Adrenal gland (tissue), 9 donors: ENCODE measurements at regions not wholly inside any gene's neighbourhood (a gene's known extent, or its start where the extent isn't known, plus 50 kb on each side); places are given as distances from the start of the nearest gene placed in this dataset.

Experiments
- DNase-seq, 7 donors: peaks; one replicate each; pipeline ENCODE4 v3.0.0-alpha.2; 2019 to 2020
- H3K27ac ChIP-seq, 5 donors: fragments of 200-600 bp; sonication (generic) in 4 of 5; 1 replicate in 3 of 5; 2 replicates in 2 of 5; pipeline versions ENCODE4 v1.5.1 to v1.8.0; 2016 to 2020; ENCODE audit warnings: mild to moderate bottlenecking in 1 of 5
- H3K27me3 ChIP-seq: fragments of 200-600 bp; 2 replicates; pipeline ENCODE4 v1.8.0; 2021
- H3K36me3 ChIP-seq, 2 donors: fragments of 200-600 bp; replicated peaks in 1 of 2; 1 replicate in 1 of 2; 2 replicates in 1 of 2; pipeline versions ENCODE4 v1.5.1 to v1.8.0; 2018 to 2022
- H3K4me1 ChIP-seq, 2 donors: fragments of 200-600 bp; replicated peaks in 1 of 2; 1 replicate in 1 of 2; 2 replicates in 1 of 2; pipeline versions ENCODE4 v1.5.1 to v1.8.0; 2018 to 2021
- H3K4me3 ChIP-seq, 4 donors: fragments of 200-600 bp; sonication (generic) in 3 of 4; one replicate each; pipeline ENCODE4 v1.5.1; 2016 to 2018
- H3K9me3 ChIP-seq, 3 donors: fragments of 200-600 bp; sonication (generic) in 1 of 3; replicated peaks in 1 of 3; 1 replicate in 2 of 3; 2 replicates in 1 of 3; pipeline versions ENCODE4 v1.5.1 to v1.8.0; 2016 to 2021
- POLR2A ChIP-seq, 2 donors: fragments of 450-650 bp; IDR thresholded peaks; one replicate each; pipeline ENCODE4 v1.6.1; 2017; ENCODE audit warnings: antibody characterized with exemption in 2 of 2, mild to moderate bottlenecking in 2 of 2, moderate library complexity in 1 of 2
- WGBS, 4 donors: extraction: QIAGEN DNeasy Blood & Tissue Kit in 2 of 4; methylation state at CpG; one replicate each; pipeline versions ENCODE4 v1.1.5 to v1.1.7; 2013 to 2017; 5-methylcytosine and 5-hydroxymethylcytosine counted together
- intact Hi-C, 2 donors: fragments of 100-400 bp; cut with DNase I; formaldehyde crosslinking; loops; one replicate each; pipeline versions ENCODE4 v1.14.1 to v1.15.0; 2022 to 2023
- TF ChIP-seq, protein P1 (sequence below), 6 experiments: fragments of 450-650 bp in 4 of 6; fragments of 200-600 bp in 2 of 6; sonication (generic) in 1 of 6; IDR thresholded peaks; 1 replicate in 5 of 6; 2 replicates in 1 of 6; pipeline versions ENCODE4 v1.5.1 to v1.8.0; 2016 to 2021; ENCODE audit warnings: antibody characterized with exemption in 6 of 6, mild to moderate bottlenecking in 2 of 6, moderate library complexity in 1 of 6
- donor health status: healthy with polysubstance abuse.
- donor health status: Bipolar disorder and iron deficiency.
- donor health status: DM: yes; HTN: yes; CAD: no.
- donor health status: DM: no; HTN: no; CAD: no.
- donor health status: DM: no; HTN: no; CAD: no.

DNA sequence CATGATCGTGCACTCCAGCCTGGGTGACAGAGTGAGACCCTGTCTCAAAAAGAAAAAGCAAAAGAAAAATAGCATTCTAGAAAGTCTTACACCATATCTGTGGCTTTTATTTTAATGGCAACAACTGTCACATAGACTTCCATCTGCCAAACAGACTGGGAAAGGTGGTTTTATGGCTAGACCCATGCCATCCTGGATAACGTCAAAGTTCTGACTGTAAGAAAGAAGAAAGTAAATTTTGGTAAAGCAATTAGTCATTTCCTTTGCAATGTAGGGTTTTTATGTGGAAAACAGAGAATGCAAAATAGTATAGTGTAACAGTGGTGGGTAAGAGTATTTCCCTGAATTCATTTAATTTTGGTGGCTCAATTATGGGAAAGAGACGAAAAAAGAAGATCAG lies 75.5 kb upstream of the BARX2 start:
- no peak overlapping the region for H3K4me3 ChIP-seq
- TF ChIP-seq POLR2A (IDR thresholded peaks at IDR 0.05), result no peak
- TF ChIP-seq, protein P1, sequence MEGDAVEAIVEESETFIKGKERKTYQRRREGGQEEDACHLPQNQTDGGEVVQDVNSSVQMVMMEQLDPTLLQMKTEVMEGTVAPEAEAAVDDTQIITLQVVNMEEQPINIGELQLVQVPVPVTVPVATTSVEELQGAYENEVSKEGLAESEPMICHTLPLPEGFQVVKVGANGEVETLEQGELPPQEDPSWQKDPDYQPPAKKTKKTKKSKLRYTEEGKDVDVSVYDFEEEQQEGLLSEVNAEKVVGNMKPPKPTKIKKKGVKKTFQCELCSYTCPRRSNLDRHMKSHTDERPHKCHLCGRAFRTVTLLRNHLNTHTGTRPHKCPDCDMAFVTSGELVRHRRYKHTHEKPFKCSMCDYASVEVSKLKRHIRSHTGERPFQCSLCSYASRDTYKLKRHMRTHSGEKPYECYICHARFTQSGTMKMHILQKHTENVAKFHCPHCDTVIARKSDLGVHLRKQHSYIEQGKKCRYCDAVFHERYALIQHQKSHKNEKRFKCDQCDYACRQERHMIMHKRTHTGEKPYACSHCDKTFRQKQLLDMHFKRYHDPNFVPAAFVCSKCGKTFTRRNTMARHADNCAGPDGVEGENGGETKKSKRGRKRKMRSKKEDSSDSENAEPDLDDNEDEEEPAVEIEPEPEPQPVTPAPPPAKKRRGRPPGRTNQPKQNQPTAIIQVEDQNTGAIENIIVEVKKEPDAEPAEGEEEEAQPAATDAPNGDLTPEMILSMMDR (IDR thresholded peaks at IDR 0.05), result no peak

DNA sequence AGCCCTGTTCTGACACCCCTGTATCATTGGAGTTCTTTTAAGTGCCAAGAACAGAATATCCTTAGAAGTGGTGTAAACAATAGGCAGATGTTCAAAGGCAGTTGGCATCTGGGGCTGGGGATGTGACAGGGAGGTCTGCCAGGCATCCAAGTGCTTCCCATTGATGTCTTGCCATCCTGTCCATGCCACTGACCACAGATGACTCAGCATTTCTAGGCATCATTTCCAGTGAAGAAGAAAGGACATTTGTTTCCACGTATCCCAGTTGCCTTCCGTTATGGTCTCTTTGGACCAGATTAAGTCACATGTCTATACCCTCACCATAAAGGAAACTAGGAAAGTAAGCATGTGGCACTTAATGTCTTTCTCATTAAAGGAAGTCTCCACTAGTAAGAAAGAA lies 76.7 kb upstream of the BARX2 start:
- no peak for DNase-seq
- intact Hi-C loops, result no loop called here
- H3K4me3 ChIP-seq, result no peak overlapping the region
- H3K27ac ChIP-seq, result no peak overlapping the region
- TF ChIP-seq, protein P1 (IDR thresholded peaks at IDR 0.05), result no peak
- no peak for TF ChIP-seq POLR2A (IDR thresholded peaks at IDR 0.05)
- no peaks in the 10 kb centered on the region for H3K27me3 ChIP-seq
- no peaks in the 10 kb centered on the region for H3K9me3 ChIP-seq
- H3K4me1 ChIP-seq, result no peaks in the 10 kb centered on the region
- WGBS, 4 donors, result 58 to 77% (median 69%) methylated on average over 2 of the region's 2 CpGs
- no peaks in the 10 kb centered on the region for H3K36me3 ChIP-seq

More for the DNA sequence above, 75.5 kb upstream of the BARX2 start:
- no peaks in the 10 kb centered on the region for H3K36me3 ChIP-seq
- H3K9me3 ChIP-seq, result no peaks in the 10 kb centered on the region
- H3K4me1 ChIP-seq, result no peaks in the 10 kb centered on the region
- H3K27me3 ChIP-seq, result no peaks in the 10 kb centered on the region
- H3K27ac ChIP-seq, result no peak overlapping the region
- no peak for DNase-seq
- intact Hi-C loops, result no loop called here
- WGBS, 4 donors, result 68 to 82% (median 78%) methylated on average over 3 of the region's 3 CpGs

DNA sequence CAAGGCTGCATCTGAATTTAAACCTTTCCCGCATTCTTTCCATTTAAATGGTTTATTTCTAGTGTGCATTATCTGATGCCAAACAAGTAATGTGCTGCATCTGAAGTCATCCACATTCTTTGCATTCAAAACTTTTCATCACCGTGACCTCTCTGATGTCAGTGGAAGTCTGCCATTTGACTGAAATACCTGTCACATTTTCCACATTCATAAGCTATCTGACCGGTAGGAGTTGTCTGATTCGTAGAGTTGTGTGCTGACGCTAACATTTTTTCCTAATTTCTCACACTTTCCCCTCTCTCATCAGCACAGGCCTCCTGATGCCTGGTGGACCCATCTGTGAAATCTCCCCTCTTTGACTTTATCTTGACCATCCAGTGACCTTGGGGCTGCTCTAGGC lies 79.9 kb upstream of the BARX2 start:
- WGBS, 4 donors, result 87 to 90% (median 88%) methylated on average over 5 of the region's 5 CpGs

DNA sequence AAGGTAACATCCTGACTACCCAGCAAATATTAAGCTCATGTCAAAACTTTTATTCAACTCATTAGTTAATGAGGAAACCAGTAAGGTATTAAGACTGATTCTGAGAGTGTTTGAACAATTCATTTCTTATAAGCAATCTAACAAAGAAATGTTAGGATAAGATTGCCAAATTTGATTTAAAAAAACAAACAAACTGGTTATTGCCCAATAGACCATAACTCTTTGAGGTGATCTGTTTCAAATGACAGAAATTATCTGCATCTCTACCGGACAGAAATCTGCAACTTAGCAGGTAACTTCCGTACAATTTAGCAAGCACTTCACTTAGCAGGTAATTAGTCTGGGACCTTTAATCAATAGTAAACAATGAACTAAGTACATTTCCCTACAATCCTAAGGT lies 82.9 kb upstream of the BARX2 start:
- TF ChIP-seq POLR2A (IDR thresholded peaks at IDR 0.05), result no peak
- TF ChIP-seq, protein P1 (IDR thresholded peaks at IDR 0.05), result no peak
- Histone ChIP-seq H3K27ac (no peak overlapping the region), H3K4me3 (no peak overlapping the region), H3K9me3 (no peaks in the 10 kb centered on the region), H3K4me1 (no peaks in the 10 kb centered on the region), H3K27me3 (no peaks in the 10 kb centered on the region), H3K36me3 (no peaks in the 10 kb centered on the region)
- DNase-seq, result no peak
- intact Hi-C loops, result no loop called here
- WGBS, 4 donors, result 11 to 75% (median 38%) methylated on average over 2 of the region's 2 CpGs

More for the DNA sequence above, 79.9 kb upstream of the BARX2 start:
- Histone ChIP-seq H3K9me3 (no peaks in the 10 kb centered on the region), H3K27me3 (no peaks in the 10 kb centered on the region), H3K4me1 (no peaks in the 10 kb centered on the region), H3K36me3 (no peaks in the 10 kb centered on the region), H3K4me3 (no peak overlapping the region), H3K27ac (no peak overlapping the region)
- intact Hi-C loops, result no loop called here
- DNase-seq, result no peak
- no peak for TF ChIP-seq POLR2A (IDR thresholded peaks at IDR 0.05)
- TF ChIP-seq, protein P1 (IDR thresholded peaks at IDR 0.05), result no peak
